Stimulated activated CD8-positive, alpha-beta memory T cell treated with anti-CD3 and anti-CD28 coated beads, Interleukin-15, amount 100 ng/mL, for 1 hour (primary cell): ENCODE measurements at regions not wholly inside any gene's neighbourhood (a gene's known extent, or its start where the extent isn't known, plus 50 kb on each side); places are given as distances from the start of the nearest gene placed in this dataset.

Experiments
- DNase-seq: peaks from one replicate; pipeline ENCODE4 v3.0.0-alpha.2; 2020; ENCODE audit warnings: low read depth

- DNase-seq: no peak
Observed at GRCh38 chr6:105492706-105493673, 90.1 kb upstream of the PREP start.

- DNase-seq: no peak
Observed at GRCh38 chr6:105489216-105489530, 86.3 kb upstream of the PREP start.

- no peak for DNase-seq
Observed at GRCh38 chr6:105488516-105489215, 85.8 kb upstream of the PREP start.

GRCh38 chr6:105487040-105487790 lies 84.3 kb upstream of the PREP start:
- DNase-seq: no peak

GRCh38 chr6:105485456-105485855 lies 82.6 kb upstream of the PREP start:
- DNase-seq: no peak

- DNase-seq: no peak
Observed at GRCh38 chr6:105484238-105485161, 81.6 kb upstream of the PREP start.

- DNase-seq: no peak
Observed at GRCh38 chr6:105483492-105483891, 80.6 kb upstream of the PREP start.

GRCh38 chr6:105482921-105483320 lies 80.0 kb upstream of the PREP start:
- DNase-seq: no peak

- DNase-seq: no peak
Observed at GRCh38 chr6:105482227-105482844, 79.5 kb upstream of the PREP start.

GRCh38 chr6:105476978-105477377 lies 74.1 kb upstream of the PREP start:
- no peak for DNase-seq

- DNase-seq: no peak
Observed at GRCh38 chr6:105474234-105474633, 71.4 kb upstream of the PREP start.

GRCh38 chr6:105469946-105470345 lies 67.1 kb upstream of the PREP start:
- DNase-seq: no peak

- no peak for DNase-seq
Observed at GRCh38 chr6:105468850-105469249, 66.0 kb upstream of the PREP start.

- no peak for DNase-seq
Observed at GRCh38 chr6:105460860-105461259, 58.0 kb upstream of the PREP start.

- DNase-seq: no peak
Observed at GRCh38 chr6:105459864-105460263, 57.0 kb upstream of the PREP start.

GRCh38 chr6:105459049-105459448 lies 56.2 kb upstream of the PREP start:
- DNase-seq: no peak

- no peak for DNase-seq
Observed at GRCh38 chr6:105458551-105458950, 55.7 kb upstream of the PREP start.

- DNase-seq: no peak
Observed at GRCh38 chr6:105458084-105458483, 55.2 kb upstream of the PREP start.

- no peak for DNase-seq
Observed at GRCh38 chr6:105453968-105454367, 51.1 kb upstream of the PREP start.

GRCh38 chr6:105452924-105453756 lies 50.3 kb upstream of the PREP start:
- peak; percentile 7 for DNase-seq
